ENCODE measurements at regions not wholly inside any gene's neighbourhood (a gene's known extent, or its start where the extent isn't known, plus 50 kb on each side); places are given as distances from the start of the nearest gene placed in this dataset.

- TF ChIP-seq CTCF (IDR thresholded peaks at IDR 0.05; ENCODE audit: insufficient read depth, low read depth, low read length), result no peak
- no peak for TF ChIP-seq EZH2 (IDR thresholded peaks at IDR 0.05; ENCODE audit: insufficient read depth, low read length)
Measured at GRCh38 chr2:89829828-89830227, 1138.4 kb downstream of the RPIA start.
